ENCODE measurements at regions not wholly inside any gene's neighbourhood (a gene's known extent, or its start where the extent isn't known, plus 50 kb on each side); places are given as distances from the start of the nearest gene placed in this dataset.

GRCh38 chr18:39489431-39489830, 1923.8 kb upstream of the CELF4 start:
- Histone ChIP-seq H3K4me1 (ENCODE audit: control extremely low read depth in 1 of 4, control insufficient read depth in 4 of 4, insufficient read depth in 4 of 4, low read length in 3 of 4) (no peaks in the 10 kb centered on the region), H3K4me3 (ENCODE audit: control insufficient read depth in 1 of 7, extremely low read depth in 1 of 7, insufficient read depth in 4 of 7, low read depth in 2 of 7, low read length in 6 of 7) (no peak overlapping the region), H3K27me3 (replicated peaks in 2 of 5; ENCODE audit: control insufficient read depth in 4 of 5, insufficient read depth in 5 of 5, low read length in 4 of 5) (no peaks in the 10 kb centered on the region), H3K36me3 (ENCODE audit: control insufficient read depth in 4 of 4, insufficient read depth in 4 of 4, low read length in 3 of 4) (no peaks in the 10 kb centered on the region), H3K27ac (ENCODE audit: insufficient read depth in 1 of 2, low read depth in 1 of 2, low read length in 2 of 2, poor library complexity in 1 of 2, severe bottlenecking in 2 of 2) (no peak overlapping the region), H3K9me3 (ENCODE audit: control extremely low read depth in 1 of 5, control insufficient read depth in 4 of 5, insufficient read depth in 2 of 5, low read depth in 1 of 5, low read length in 4 of 5) (no peaks in the 10 kb centered on the region)
- ChIA-PET POLR2A (no interaction called here), CTCF (no interaction called here)
- 60% methylated on average over 1 of the region's 1 CpG for WGBS (ENCODE audit: insufficient coverage)
- DNase-seq, result no peak

DNA sequence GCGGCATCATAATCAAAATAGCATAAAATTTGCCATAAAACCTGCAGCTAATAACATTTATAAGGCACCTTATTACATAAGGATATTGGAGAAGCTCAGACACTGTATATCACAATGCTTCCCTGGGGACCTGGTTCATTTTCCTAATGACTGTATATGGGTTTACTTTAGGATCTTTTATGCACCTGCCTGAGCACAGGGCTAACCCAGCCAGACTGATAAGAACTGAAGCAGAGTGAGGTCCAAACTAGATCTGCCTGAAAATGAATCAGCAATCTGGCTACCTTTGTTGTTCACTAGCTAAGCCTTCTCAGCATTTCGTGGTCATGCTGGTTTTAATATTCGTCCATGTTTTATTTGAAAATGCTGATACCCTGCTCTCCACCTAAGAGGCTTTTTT, 1922.3 kb upstream of the CELF4 start:
- no peaks in the 10 kb centered on the region for H3K4me1 ChIP-seq (ENCODE audit: control extremely low read depth in 1 of 4, control insufficient read depth in 4 of 4, insufficient read depth in 4 of 4, low read length in 3 of 4)
- CTCF ChIA-PET, result no interaction called here
- H3K27ac ChIP-seq (ENCODE audit: insufficient read depth in 1 of 2, low read depth in 1 of 2, low read length in 2 of 2, poor library complexity in 1 of 2, severe bottlenecking in 2 of 2), result no peak overlapping the region
- no peaks in the 10 kb centered on the region for H3K9me3 ChIP-seq (ENCODE audit: control extremely low read depth in 1 of 5, control insufficient read depth in 4 of 5, insufficient read depth in 2 of 5, low read depth in 1 of 5, low read length in 4 of 5)
- no peaks in the 10 kb centered on the region for H3K27me3 ChIP-seq (replicated peaks in 2 of 5; ENCODE audit: control insufficient read depth in 4 of 5, insufficient read depth in 5 of 5, low read length in 4 of 5)
- H3K4me3 ChIP-seq (ENCODE audit: control insufficient read depth in 1 of 7, extremely low read depth in 1 of 7, insufficient read depth in 4 of 7, low read depth in 2 of 7, low read length in 6 of 7), result no peak overlapping the region
- no peak for DNase-seq
- no peaks in the 10 kb centered on the region for H3K36me3 ChIP-seq (ENCODE audit: control insufficient read depth in 4 of 4, insufficient read depth in 4 of 4, low read length in 3 of 4)
- WGBS (ENCODE audit: insufficient coverage), result 92% methylated on average over 2 of the region's 3 CpGs
- POLR2A ChIA-PET, result no interaction called here

GRCh38 chr18:39486268-39486667, 1920.7 kb upstream of the CELF4 start:
- CTCF ChIA-PET, result no interaction called here

GRCh38 chr18:39485696-39486095, 1920.1 kb upstream of the CELF4 start:
- H3K4me1 ChIP-seq (ENCODE audit: control extremely low read depth in 1 of 4, control insufficient read depth in 4 of 4, insufficient read depth in 4 of 4, low read length in 3 of 4), result no peaks in the 10 kb centered on the region
- H3K4me3 ChIP-seq (ENCODE audit: control insufficient read depth in 1 of 7, extremely low read depth in 1 of 7, insufficient read depth in 4 of 7, low read depth in 2 of 7, low read length in 6 of 7), result no peak overlapping the region
- no peaks in the 10 kb centered on the region for H3K9me3 ChIP-seq (ENCODE audit: control extremely low read depth in 1 of 5, control insufficient read depth in 4 of 5, insufficient read depth in 2 of 5, low read depth in 1 of 5, low read length in 4 of 5)
- H3K27me3 ChIP-seq (replicated peaks in 2 of 5; ENCODE audit: control insufficient read depth in 4 of 5, insufficient read depth in 5 of 5, low read length in 4 of 5), result no peaks in the 10 kb centered on the region
- ChIA-PET POLR2A (no interaction called here), CTCF (no interaction called here)
- WGBS (ENCODE audit: insufficient coverage), result no CpG with 5 or more reads among the region's 1 CpG
- no peak for DNase-seq
- H3K27ac ChIP-seq (ENCODE audit: insufficient read depth in 1 of 2, low read depth in 1 of 2, low read length in 2 of 2, poor library complexity in 1 of 2, severe bottlenecking in 2 of 2), result no peak overlapping the region
- no peaks in the 10 kb centered on the region for H3K36me3 ChIP-seq (ENCODE audit: control insufficient read depth in 4 of 4, insufficient read depth in 4 of 4, low read length in 3 of 4)

More at GRCh38 chr18:39486268-39486667, 1920.7 kb upstream of the CELF4 start:
- H3K27me3 ChIP-seq (replicated peaks in 2 of 5; ENCODE audit: control insufficient read depth in 4 of 5, insufficient read depth in 5 of 5, low read length in 4 of 5), result no peaks in the 10 kb centered on the region
- no peaks in the 10 kb centered on the region for H3K4me1 ChIP-seq (ENCODE audit: control extremely low read depth in 1 of 4, control insufficient read depth in 4 of 4, insufficient read depth in 4 of 4, low read length in 3 of 4)
- no peaks in the 10 kb centered on the region for H3K9me3 ChIP-seq (ENCODE audit: control extremely low read depth in 1 of 5, control insufficient read depth in 4 of 5, insufficient read depth in 2 of 5, low read depth in 1 of 5, low read length in 4 of 5)
- DNase-seq, result no peak
- no peak overlapping the region for H3K4me3 ChIP-seq (ENCODE audit: control insufficient read depth in 1 of 7, extremely low read depth in 1 of 7, insufficient read depth in 4 of 7, low read depth in 2 of 7, low read length in 6 of 7)
- WGBS (ENCODE audit: insufficient coverage), result 94% methylated on average over 2 of the region's 3 CpGs
- POLR2A ChIA-PET, result no interaction called here
- no peaks in the 10 kb centered on the region for H3K36me3 ChIP-seq (ENCODE audit: control insufficient read depth in 4 of 4, insufficient read depth in 4 of 4, low read length in 3 of 4)
- no peak overlapping the region for H3K27ac ChIP-seq (ENCODE audit: insufficient read depth in 1 of 2, low read depth in 1 of 2, low read length in 2 of 2, poor library complexity in 1 of 2, severe bottlenecking in 2 of 2)

- 100% methylated on average over 3 of the region's 4 CpGs for WGBS (ENCODE audit: insufficient coverage)
- Histone ChIP-seq H3K4me1 (ENCODE audit: control extremely low read depth in 1 of 4, control insufficient read depth in 4 of 4, insufficient read depth in 4 of 4, low read length in 3 of 4) (no peaks in the 10 kb centered on the region), H3K4me3 (ENCODE audit: control insufficient read depth in 1 of 7, extremely low read depth in 1 of 7, insufficient read depth in 4 of 7, low read depth in 2 of 7, low read length in 6 of 7) (no peak overlapping the region), H3K27ac (ENCODE audit: insufficient read depth in 1 of 2, low read depth in 1 of 2, low read length in 2 of 2, poor library complexity in 1 of 2, severe bottlenecking in 2 of 2) (no peak overlapping the region), H3K9me3 (ENCODE audit: control extremely low read depth in 1 of 5, control insufficient read depth in 4 of 5, insufficient read depth in 2 of 5, low read depth in 1 of 5, low read length in 4 of 5) (no peaks in the 10 kb centered on the region), H3K27me3 (replicated peaks in 2 of 5; ENCODE audit: control insufficient read depth in 4 of 5, insufficient read depth in 5 of 5, low read length in 4 of 5) (no peaks in the 10 kb centered on the region), H3K36me3 (ENCODE audit: control insufficient read depth in 4 of 4, insufficient read depth in 4 of 4, low read length in 3 of 4) (no peaks in the 10 kb centered on the region)
- DNase-seq, result no peak
- ChIA-PET POLR2A (no interaction called here), CTCF (no interaction called here)
These were observed 1915.7 kb upstream of the CELF4 start for GRCh38 chr18:39481281-39481680.

DNA sequence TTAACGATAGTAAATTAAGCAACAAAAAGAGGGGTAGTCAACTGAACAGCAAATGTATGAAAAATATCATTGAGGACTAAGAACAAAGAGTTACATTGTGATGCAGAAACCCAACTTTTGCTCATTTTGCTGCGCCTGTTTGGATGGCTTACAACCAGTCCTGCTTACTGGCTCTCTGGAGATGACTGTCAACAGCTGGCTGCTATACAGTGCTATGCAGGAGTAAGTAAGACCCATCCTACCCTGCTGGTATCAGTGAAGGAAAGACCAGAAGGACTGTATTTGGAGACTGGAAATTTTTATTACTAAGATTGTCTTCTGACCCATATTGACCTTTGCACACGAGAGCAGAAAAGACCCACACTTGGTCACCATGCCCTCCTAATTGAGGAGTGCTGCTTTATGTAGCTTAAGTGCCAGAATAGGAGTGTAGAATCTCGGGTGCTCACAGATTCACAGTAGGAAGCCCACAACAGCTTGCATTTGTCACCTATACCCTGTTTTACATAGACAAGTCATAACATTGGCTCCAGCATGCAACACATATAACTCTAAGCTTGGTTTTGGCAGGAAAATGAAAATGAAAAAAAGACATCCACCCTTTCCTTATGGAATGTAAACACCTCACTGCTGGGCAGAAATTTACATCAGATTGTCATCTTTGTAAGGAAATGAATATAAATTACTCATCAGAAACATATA, 1915.0 kb upstream of the CELF4 start:
- Histone ChIP-seq H3K4me3 (ENCODE audit: control insufficient read depth in 1 of 7, extremely low read depth in 1 of 7, insufficient read depth in 4 of 7, low read depth in 2 of 7, low read length in 6 of 7) (no peak overlapping the region), H3K27me3 (replicated peaks in 2 of 5; ENCODE audit: control insufficient read depth in 4 of 5, insufficient read depth in 5 of 5, low read length in 4 of 5) (no peaks in the 10 kb centered on the region), H3K9me3 (ENCODE audit: control extremely low read depth in 1 of 5, control insufficient read depth in 4 of 5, insufficient read depth in 2 of 5, low read depth in 1 of 5, low read length in 4 of 5) (no peaks in the 10 kb centered on the region), H3K36me3 (ENCODE audit: control insufficient read depth in 4 of 4, insufficient read depth in 4 of 4, low read length in 3 of 4) (no peaks in the 10 kb centered on the region), H3K4me1 (ENCODE audit: control extremely low read depth in 1 of 4, control insufficient read depth in 4 of 4, insufficient read depth in 4 of 4, low read length in 3 of 4) (no peaks in the 10 kb centered on the region), H3K27ac (ENCODE audit: insufficient read depth in 1 of 2, low read depth in 1 of 2, low read length in 2 of 2, poor library complexity in 1 of 2, severe bottlenecking in 2 of 2) (no peak overlapping the region)
- WGBS (ENCODE audit: insufficient coverage), result 100% methylated on average over 2 of the region's 4 CpGs
- ChIA-PET POLR2A (no interaction called here), CTCF (no interaction called here)
- DNase-seq, result no peak

GRCh38 chr18:39464006-39464405, 1898.4 kb upstream of the CELF4 start:
- Histone ChIP-seq H3K27ac (ENCODE audit: insufficient read depth in 1 of 2, low read depth in 1 of 2, low read length in 2 of 2, poor library complexity in 1 of 2, severe bottlenecking in 2 of 2) (no peak overlapping the region), H3K36me3 (ENCODE audit: control insufficient read depth in 4 of 4, insufficient read depth in 4 of 4, low read length in 3 of 4) (no peaks in the 10 kb centered on the region), H3K4me3 (ENCODE audit: control insufficient read depth in 1 of 7, extremely low read depth in 1 of 7, insufficient read depth in 4 of 7, low read depth in 2 of 7, low read length in 6 of 7) (no peak overlapping the region), H3K4me1 (ENCODE audit: control extremely low read depth in 1 of 4, control insufficient read depth in 4 of 4, insufficient read depth in 4 of 4, low read length in 3 of 4) (no peaks in the 10 kb centered on the region), H3K27me3 (replicated peaks in 2 of 5; ENCODE audit: control insufficient read depth in 4 of 5, insufficient read depth in 5 of 5, low read length in 4 of 5) (no peaks in the 10 kb centered on the region), H3K9me3 (ENCODE audit: control extremely low read depth in 1 of 5, control insufficient read depth in 4 of 5, insufficient read depth in 2 of 5, low read depth in 1 of 5, low read length in 4 of 5) (peaks cover 0 to 1% (median 0%) of the 10 kb centered on the region in 5 experiments)
- POLR2A ChIA-PET, result no interaction called here
- CTCF ChIA-PET, result interaction anchor here (1.1 kb wide), 1 partner anchor 9 kb away, joined by 3 read pairs; no protein-coding TSS in a partner anchor
- no peak for DNase-seq
